OCI-LY3 (cell line): ENCODE measurements at regions not wholly inside any gene's neighbourhood (a gene's known extent, or its start where the extent isn't known, plus 50 kb on each side); places are given as distances from the start of the nearest gene placed in this dataset.
"Not testable (repeated sequence)": the region's sequence is repeated elsewhere in the genome, so short reads cannot be mapped to it uniquely, and the experiment has no call there.

ENCODE experiments used
- H2AFZ ChIP-seq: fragments of 200-600, 300-600 bp; shearing (Covaris generic); 2 replicates; pipeline ENCODE4 v1.6.0; 2014; ENCODE audit warnings: antibody characterized with exemption, low read depth, low read length
- H3K27ac ChIP-seq: fragments of 200-600, 300-600 bp; sonication (generic); 2 replicates; pipeline ENCODE4 v1.5.1; 2014; ENCODE audit warnings: mild to moderate bottlenecking, low read length, moderate library complexity, mixed read lengths
- H3K27me3 ChIP-seq: fragments of 200-600, 300-600 bp; sonication (generic); 2 replicates; pipeline ENCODE4 v1.6.1; 2014; ENCODE audit warnings: low read depth, low read length, mixed read lengths
- H3K36me3 ChIP-seq: fragments of 200-600, 300-600 bp; sonication (generic); replicated peaks from 2 replicates; pipeline ENCODE3; 2014; ENCODE audit warnings: low read depth, low read length, mixed read lengths
- H3K4me1 ChIP-seq: fragments of 300-600, 200-600 bp; sonication (generic); 2 replicates; pipeline ENCODE4 v1.6.1; 2014; ENCODE audit warnings: low read length, mixed read lengths
- H3K4me2 ChIP-seq: fragments of 200-600, 300-600 bp; sonication (generic); 2 replicates; pipeline ENCODE4 v1.6.1; 2014; ENCODE audit warnings: low read length, mixed read lengths
- H3K4me3 ChIP-seq: fragments of 300-600, 200-600 bp; sonication (generic); 2 replicates; pipeline ENCODE4 v1.5.1; 2014; ENCODE audit warnings: antibody characterized with exemption, mild to moderate bottlenecking, low read length, moderate library complexity
- H3K79me2 ChIP-seq: fragments of 300-600, 200-600 bp; shearing (Covaris generic); 2 replicates; pipeline ENCODE4 v1.6.1; 2014; ENCODE audit warnings: mild to moderate bottlenecking, low read length, mixed read lengths
- H3K9ac ChIP-seq: fragments of 300-600, 200-600 bp; shearing (Covaris generic); 2 replicates; pipeline ENCODE4 v1.6.0; 2014; ENCODE audit warnings: mild to moderate bottlenecking, low read length, moderate library complexity
- H3K9me3 ChIP-seq: fragments of 200-600, 300-600 bp; shearing (Covaris generic); 2 replicates; pipeline ENCODE4 v1.6.1; 2014; ENCODE audit warnings: low read length, mixed read lengths; ENCODE audit not compliant: insufficient read depth
- H4K20me1 ChIP-seq: fragments of 200-600, 300-600 bp; sonication (generic); 2 replicates; pipeline ENCODE4 v1.6.1; 2016; ENCODE audit warnings: low read length, mixed read lengths; ENCODE audit not compliant: insufficient read depth
- EZH2phosphoT487 ChIP-seq: fragments of 200-600 bp; shearing (Covaris generic); IDR thresholded peaks from 2 replicates; pipeline ENCODE4 v1.6.1; 2018; ENCODE audit warnings: antibody characterized with exemption, mixed run types, low read depth
- TF ChIP-seq, protein P1 (sequence below): fragments of 200-600, 300-600 bp; sonication (generic); IDR thresholded peaks from 2 replicates; pipeline ENCODE4 v1.5.1; 2014; ENCODE audit warnings: antibody characterized with exemption, low read length, low read depth

DNA sequence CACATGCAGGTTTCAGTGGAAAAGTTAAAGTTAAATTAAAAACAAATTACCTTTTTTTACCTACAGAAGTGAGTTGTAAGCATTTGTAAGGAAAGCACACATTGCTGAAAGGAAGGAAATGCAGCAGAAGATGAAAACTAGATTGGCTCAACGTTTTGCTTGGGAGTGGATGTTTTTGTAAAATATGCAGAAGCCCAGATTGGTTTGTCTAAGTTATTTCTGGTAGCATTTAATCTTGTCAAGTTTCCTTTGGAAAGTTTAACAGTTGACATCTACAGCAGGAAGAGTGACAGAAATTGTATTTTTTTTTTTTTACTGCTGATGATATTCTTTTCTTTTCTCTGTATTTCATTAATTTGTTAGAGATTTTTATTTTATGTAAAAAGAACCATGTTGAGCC lies 315.1 kb upstream of the MON1B start:
- Histone ChIP-seq H4K20me1 (0 out of 2 replicates have a peak, but pooled peaks cover 6% of the 10 kb centered on the region), H3K4me3 (no peak overlapping the region), H3K9me3 (no peaks in the 10 kb centered on the region), H3K27ac (no peak overlapping the region), H3K36me3 (no peaks in the 10 kb centered on the region), H3K4me2 (no peak overlapping the region), H3K79me2 (no peaks in the 10 kb centered on the region), H2AFZ (no peak overlapping the region), H3K4me1 (no peaks in the 10 kb centered on the region), H3K27me3 (no peaks in the 10 kb centered on the region), H3K9ac (no peak overlapping the region)
- TF ChIP-seq, protein P1, sequence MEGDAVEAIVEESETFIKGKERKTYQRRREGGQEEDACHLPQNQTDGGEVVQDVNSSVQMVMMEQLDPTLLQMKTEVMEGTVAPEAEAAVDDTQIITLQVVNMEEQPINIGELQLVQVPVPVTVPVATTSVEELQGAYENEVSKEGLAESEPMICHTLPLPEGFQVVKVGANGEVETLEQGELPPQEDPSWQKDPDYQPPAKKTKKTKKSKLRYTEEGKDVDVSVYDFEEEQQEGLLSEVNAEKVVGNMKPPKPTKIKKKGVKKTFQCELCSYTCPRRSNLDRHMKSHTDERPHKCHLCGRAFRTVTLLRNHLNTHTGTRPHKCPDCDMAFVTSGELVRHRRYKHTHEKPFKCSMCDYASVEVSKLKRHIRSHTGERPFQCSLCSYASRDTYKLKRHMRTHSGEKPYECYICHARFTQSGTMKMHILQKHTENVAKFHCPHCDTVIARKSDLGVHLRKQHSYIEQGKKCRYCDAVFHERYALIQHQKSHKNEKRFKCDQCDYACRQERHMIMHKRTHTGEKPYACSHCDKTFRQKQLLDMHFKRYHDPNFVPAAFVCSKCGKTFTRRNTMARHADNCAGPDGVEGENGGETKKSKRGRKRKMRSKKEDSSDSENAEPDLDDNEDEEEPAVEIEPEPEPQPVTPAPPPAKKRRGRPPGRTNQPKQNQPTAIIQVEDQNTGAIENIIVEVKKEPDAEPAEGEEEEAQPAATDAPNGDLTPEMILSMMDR: no peak
- no peak for TF ChIP-seq EZH2phosphoT487

DNA sequence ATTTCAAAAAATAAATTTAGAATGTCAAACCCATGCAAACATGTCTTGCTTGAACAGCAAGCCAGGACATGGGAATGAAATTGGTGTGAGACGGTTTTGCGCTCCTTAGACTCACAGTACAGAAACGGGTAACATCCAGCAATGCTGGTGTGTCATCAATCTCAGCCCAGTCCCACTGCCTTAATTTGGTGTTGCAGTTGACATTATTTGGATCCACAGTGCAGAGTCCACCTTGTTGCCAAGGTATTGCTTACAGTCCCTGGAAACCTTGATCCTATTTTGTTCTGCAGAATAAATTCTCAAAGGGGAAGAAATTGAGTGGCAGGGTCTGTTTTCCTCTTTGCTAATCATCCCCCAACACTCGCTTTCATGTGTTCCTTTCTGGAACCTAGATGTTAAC lies 311.6 kb upstream of the MON1B start:
- Histone ChIP-seq H3K79me2 (no peaks in the 10 kb centered on the region), H3K27me3 (no peaks in the 10 kb centered on the region), H2AFZ (no peak overlapping the region), H3K4me1 (no peaks in the 10 kb centered on the region), H3K9me3 (no peaks in the 10 kb centered on the region), H3K9ac (no peak overlapping the region), H3K27ac (no peak overlapping the region), H3K36me3 (no peaks in the 10 kb centered on the region), H3K4me3 (no peak overlapping the region), H4K20me1 (0 out of 2 replicates have a peak, but pooled peaks cover 7% of the 10 kb centered on the region), H3K4me2 (no peak overlapping the region)
- TF ChIP-seq EZH2phosphoT487: no peak
- TF ChIP-seq, protein P1: no peak

DNA sequence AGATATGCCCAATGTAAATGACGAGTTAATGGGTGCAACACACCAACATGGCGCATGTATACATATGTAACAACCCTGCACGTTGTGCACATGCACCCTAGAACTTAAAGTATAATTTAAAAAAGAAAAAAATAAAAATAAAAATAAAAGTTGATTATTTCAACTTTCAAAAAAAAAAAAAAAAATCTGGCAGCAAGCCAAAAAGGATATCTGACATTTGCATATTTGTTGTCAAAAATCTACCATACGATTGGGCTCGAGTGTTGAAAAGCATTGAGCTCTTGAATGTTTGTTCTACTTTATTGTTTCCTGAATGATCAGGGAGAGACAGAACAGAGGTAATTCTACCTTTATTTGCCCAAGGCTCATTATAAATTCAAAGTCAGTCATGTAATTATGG lies 310.5 kb upstream of the MON1B start:
- H3K4me2 ChIP-seq, H3K36me3 ChIP-seq, H3K4me1 ChIP-seq, H3K27me3 ChIP-seq, H2AFZ ChIP-seq, H3K9ac ChIP-seq, H3K9me3 ChIP-seq, H4K20me1 ChIP-seq, H3K27ac ChIP-seq, H3K4me3 ChIP-seq, H3K79me2 ChIP-seq: not testable (repeated sequence)

DNA sequence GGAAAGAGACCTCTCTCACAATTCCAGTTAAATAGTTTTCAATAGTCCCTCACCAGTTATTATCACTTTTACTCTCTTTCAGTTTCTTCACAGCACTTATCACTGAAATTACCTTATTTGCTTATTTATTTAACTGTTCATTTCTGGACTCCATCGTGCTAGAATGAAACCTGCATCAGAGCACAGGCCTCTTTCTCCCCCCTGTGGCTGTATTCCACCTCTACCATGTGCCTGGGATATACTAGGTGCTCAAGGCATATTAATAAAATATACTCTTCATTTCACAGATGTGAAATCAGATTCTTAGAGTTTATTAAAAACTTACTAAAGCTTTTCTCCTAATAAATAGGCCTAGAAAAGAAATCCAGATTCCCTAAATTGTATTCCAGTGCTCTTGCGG lies 308.9 kb upstream of the MON1B start:
- Histone ChIP-seq H3K4me1 (no peaks in the 10 kb centered on the region), H3K27ac (no peak overlapping the region), H3K9ac (no peak overlapping the region), H3K27me3 (no peaks in the 10 kb centered on the region), H2AFZ (no peak overlapping the region), H3K4me3 (no peak overlapping the region), H3K9me3 (no peaks in the 10 kb centered on the region), H3K36me3 (no peaks in the 10 kb centered on the region), H3K79me2 (no peaks in the 10 kb centered on the region), H3K4me2 (no peak overlapping the region), H4K20me1 (0 out of 2 replicates have a peak, but pooled peaks cover 7% of the 10 kb centered on the region)
- TF ChIP-seq, protein P1: peak; percentile 49
- TF ChIP-seq EZH2phosphoT487: no peak

DNA sequence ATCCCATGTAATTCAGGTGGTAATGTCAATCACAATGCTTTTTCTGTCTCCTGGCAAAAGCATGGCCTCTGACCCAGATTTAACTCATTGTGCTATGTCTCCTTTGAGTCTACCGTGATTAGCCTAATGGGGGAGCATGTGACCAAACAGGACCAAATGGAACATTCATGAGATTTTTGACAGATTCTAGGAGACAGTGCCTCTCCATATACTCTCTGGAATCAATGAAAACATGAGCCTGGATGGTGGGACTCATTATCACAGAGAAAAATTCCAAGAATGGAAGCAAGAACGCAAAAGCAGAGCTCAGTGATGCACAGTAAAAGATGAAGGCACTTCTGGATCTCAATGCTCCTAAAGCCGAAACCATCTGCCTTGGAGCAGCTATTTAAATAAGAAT lies 307.9 kb upstream of the MON1B start:
- TF ChIP-seq, protein P1: no peak
- TF ChIP-seq EZH2phosphoT487: no peak
- Histone ChIP-seq H3K4me1 (no peaks in the 10 kb centered on the region), H3K9me3 (no peaks in the 10 kb centered on the region), H3K27me3 (no peaks in the 10 kb centered on the region), H3K4me3 (no peak overlapping the region), H4K20me1 (0 out of 2 replicates have a peak, but pooled peaks cover 7% of the 10 kb centered on the region), H3K36me3 (no peaks in the 10 kb centered on the region), H3K79me2 (no peaks in the 10 kb centered on the region), H3K4me2 (no peak overlapping the region), H2AFZ (no peak overlapping the region), H3K27ac (no peak overlapping the region), H3K9ac (no peak overlapping the region)
